A549 (cell line): ENCODE measurements at regions not wholly inside any gene's neighbourhood (a gene's known extent, or its start where the extent isn't known, plus 50 kb on each side); places are given as distances from the start of the nearest gene placed in this dataset.
A peak's percentile ranks its signal among the peaks of the same experiment; 100 is the strongest.

ENCODE experiments used
- ATAC-seq, 2 experiments: fragments of 200-7000 bp in 1 of 2; fragments of >200 bp in 1 of 2; cut with Nextera tagmentation in 1 of 2; cut with Tn5 transposase in 1 of 2; 3 replicates each; pipeline versions ENCODE4 v1.8.0 to v1.9.1; 2018 to 2020; ENCODE audit warnings: mild to moderate bottlenecking in 1 of 2, moderate library complexity in 1 of 2
- CTCF ChIA-PET: fragments of 300-600 bp; sonication (Branson Sonifier 250); formaldehyde crosslinking; extraction: SDS; loops from one replicate; lab custom pipeline; 2021; ENCODE audit warnings: antibody characterized with exemption, inconsistent platforms; lab: Yijun Ruan, JAX
- POLR2A ChIA-PET: fragments of 350-600 bp; formaldehyde crosslinking; extraction: SDS; loops from one replicate; lab custom pipeline; 2021; ENCODE audit warnings: antibody characterized with exemption, inconsistent platforms; lab: Yijun Ruan, JAX
- DNase-seq, 2 experiments: peaks; one replicate each; pipeline versions ENCODE4 v3.0.0 to v3.0.0-alpha.2; 2011 to 2016; ENCODE audit warnings: low read depth in 1 of 2, low spot score in 1 of 2
- FAIRE-seq: peaks from 2 replicates; lab custom pipeline; 2011; peaks lifted over from hg19 to GRCh38; lab: Jason Lieb, UNC
- H3K27ac ChIP-seq, 2 experiments: fragments of >200 bp; sonication (Bioruptor Twin); formaldehyde crosslinking; 3 replicates each; pipeline ENCODE4 v1.5.1; 2016 to 2017
- H3K4me1 ChIP-seq: fragments of >200 bp; sonication (Bioruptor Twin); formaldehyde crosslinking; 3 replicates; pipeline ENCODE4 v1.6.1; 2016
- H3K4me2 ChIP-seq: fragments of >200 bp; sonication (Bioruptor Twin); formaldehyde crosslinking; 3 replicates; pipeline ENCODE4 v1.6.1; 2016
- H3K4me3 ChIP-seq: fragments of >200 bp; sonication (Bioruptor Twin); formaldehyde crosslinking; 3 replicates; pipeline ENCODE4 v1.5.1; 2016
- H3K9me3 ChIP-seq: fragments of >200 bp; sonication (Bioruptor Twin); formaldehyde crosslinking; 3 replicates; pipeline ENCODE4 v1.6.1; 2016
- BCL3 ChIP-seq: fragments of >200 bp; sonication (Bioruptor Twin); formaldehyde crosslinking; IDR thresholded peaks from 3 replicates; pipeline ENCODE4 v1.6.1; 2016
- CBX2 ChIP-seq: fragments of 200-600 bp; sonication (generic); IDR thresholded peaks from 2 replicates; pipeline ENCODE4 v1.6.1; 2016; ENCODE audit warnings: low read depth, mild to moderate bottlenecking, borderline replicate concordance
- CBX8 ChIP-seq: fragments of 200-600 bp; sonication (generic); IDR thresholded peaks from 2 replicates; pipeline ENCODE4 v1.6.1; 2016
- E2F6 ChIP-seq: IDR thresholded peaks from 2 replicates; pipeline ENCODE4 v1.6.1; 2012; ENCODE audit warnings: low read depth, borderline replicate concordance
- EHF ChIP-seq: fragments of 250-450 bp; sonication (Bioruptor Pico); IDR thresholded peaks from 2 replicates; pipeline ENCODE4 v1.5.0; 2020; ENCODE audit warnings: mild to moderate bottlenecking
- EHMT2 ChIP-seq: fragments of 200-600 bp; sonication (generic); IDR thresholded peaks from 2 replicates; pipeline ENCODE4 v1.6.1; 2016; ENCODE audit warnings: antibody characterized with exemption, low read depth, mild to moderate bottlenecking, moderate library complexity
- EP300 ChIP-seq, 2 experiments: fragments of >200 bp; sonication (Bioruptor Twin); formaldehyde crosslinking; IDR thresholded peaks; 2 replicates in 1 of 2; 3 replicates in 1 of 2; pipeline ENCODE4 v1.6.1; 2016 to 2017
- ESRRA ChIP-seq: fragments of 150-350 bp; IDR thresholded peaks from 2 replicates; pipeline ENCODE4 v1.6.1; 2014; ENCODE audit warnings: mild to moderate bottlenecking, low read length, borderline replicate concordance
- FOSB ChIP-seq: fragments of 250-450 bp; sonication (Bioruptor Pico); IDR thresholded peaks from 2 replicates; pipeline ENCODE4 v1.5.0; 2020; ENCODE audit warnings: mild to moderate bottlenecking, moderate library complexity
- FOXS1 ChIP-seq: fragments of 250-450 bp; sonication (Bioruptor Pico); IDR thresholded peaks from 2 replicates; pipeline ENCODE4 v1.5.0; 2020; ENCODE audit warnings: mild to moderate bottlenecking, moderate library complexity
- HEYL ChIP-seq: fragments of 250-450 bp; sonication (Bioruptor Pico); IDR thresholded peaks from 2 replicates; pipeline ENCODE4 v1.8.0; 2021; ENCODE audit warnings: mild to moderate bottlenecking, moderate library complexity
- HOXA7 ChIP-seq: fragments of 250-450 bp; sonication (Bioruptor Pico); IDR thresholded peaks from 2 replicates; pipeline ENCODE4 v1.5.0; 2020; ENCODE audit warnings: mild to moderate bottlenecking, moderate library complexity
- HOXB5 ChIP-seq: fragments of 250-450 bp; sonication (Bioruptor Pico); IDR thresholded peaks from 2 replicates; pipeline ENCODE4 v1.5.0; 2020; ENCODE audit warnings: mild to moderate bottlenecking, moderate library complexity
- JUNB ChIP-seq: fragments of >200 bp; sonication (Bioruptor Twin); formaldehyde crosslinking; IDR thresholded peaks from 2 replicates; pipeline ENCODE4 v1.6.1; 2016
- KDM1A ChIP-seq: fragments of 200-600 bp; sonication (generic); IDR thresholded peaks from 2 replicates; pipeline ENCODE4 v1.6.1; 2016; ENCODE audit warnings: low read depth, mild to moderate bottlenecking
- MYC ChIP-seq: IDR thresholded peaks from 2 replicates; pipeline ENCODE4 v1.6.1; 2012; ENCODE audit warnings: mild to moderate bottlenecking, inconsistent platforms, low read length, improper control_type of control experiment, borderline replicate concordance
- NFE2L2 ChIP-seq: fragments of 150-350 bp; conservative IDR thresholded peaks from 2 replicates; pipeline ENCODE4 v1.6.1; 2014; ENCODE audit warnings: low read length
- NPAS2 ChIP-seq: fragments of 250-450 bp; sonication (Bioruptor Pico); IDR thresholded peaks from 2 replicates; pipeline ENCODE4 v1.8.0; 2022; ENCODE audit warnings: mild to moderate bottlenecking, moderate library complexity, borderline replicate concordance
- NR3C1 ChIP-seq: fragments of >200 bp; sonication (Bioruptor Twin); formaldehyde crosslinking; IDR thresholded peaks from 3 replicates; pipeline ENCODE4 v1.6.1; 2017
- PBX3 ChIP-seq: IDR thresholded peaks from 2 replicates; pipeline ENCODE4 v1.6.1; 2012
- POLR2A ChIP-seq: IDR thresholded peaks from 2 replicates; pipeline ENCODE4 v1.6.1; 2012; ENCODE audit warnings: mild to moderate bottlenecking, low read length
- RARB ChIP-seq: fragments of 250-450 bp; sonication (Bioruptor Pico); IDR thresholded peaks from 2 replicates; pipeline ENCODE4 v1.8.0; 2021; ENCODE audit warnings: mild to moderate bottlenecking, moderate library complexity
- RFX5 ChIP-seq: fragments of 450-650 bp; IDR thresholded peaks from 2 replicates; pipeline ENCODE4 v1.7.1; 2014; ENCODE audit warnings: antibody characterized with exemption, mild to moderate bottlenecking, moderate library complexity
- SMC3 ChIP-seq: fragments of >200 bp; sonication (Bioruptor Twin); formaldehyde crosslinking; IDR thresholded peaks from 3 replicates; pipeline ENCODE4 v1.6.1; 2018; ENCODE audit warnings: inconsistent platforms
- SREBF2 ChIP-seq: fragments of 450-650 bp; IDR thresholded peaks from 2 replicates; pipeline ENCODE4 v1.6.1; 2014; ENCODE audit warnings: mild to moderate bottlenecking, moderate library complexity
- TFCP2L1 ChIP-seq: fragments of 250-450 bp; sonication (Bioruptor Pico); IDR thresholded peaks from 2 replicates; pipeline ENCODE4 v1.5.0; 2021; ENCODE audit warnings: mild to moderate bottlenecking
- WGBS: methylation state at CpG from one replicate; pipeline ENCODE4 v1.1.6; 2017; ENCODE audit errors: missing lambda C conversion rate; 5-methylcytosine and 5-hydroxymethylcytosine counted together
- TF ChIP-seq, protein P1 (sequence below): fragments of >200 bp; sonication (Bioruptor Twin); formaldehyde crosslinking; IDR thresholded peaks from 2 replicates; pipeline ENCODE4 v1.6.1; 2016
- TF ChIP-seq, protein P2 (sequence below): IDR thresholded peaks from 2 replicates; pipeline ENCODE4 v1.6.1; 2012
- TF ChIP-seq, protein P3 (sequence below): fragments of 250-450 bp; sonication (Bioruptor Pico); IDR thresholded peaks from 2 replicates; pipeline ENCODE4 v1.5.0; 2021; ENCODE audit warnings: mild to moderate bottlenecking, moderate library complexity, borderline replicate concordance

DNA sequence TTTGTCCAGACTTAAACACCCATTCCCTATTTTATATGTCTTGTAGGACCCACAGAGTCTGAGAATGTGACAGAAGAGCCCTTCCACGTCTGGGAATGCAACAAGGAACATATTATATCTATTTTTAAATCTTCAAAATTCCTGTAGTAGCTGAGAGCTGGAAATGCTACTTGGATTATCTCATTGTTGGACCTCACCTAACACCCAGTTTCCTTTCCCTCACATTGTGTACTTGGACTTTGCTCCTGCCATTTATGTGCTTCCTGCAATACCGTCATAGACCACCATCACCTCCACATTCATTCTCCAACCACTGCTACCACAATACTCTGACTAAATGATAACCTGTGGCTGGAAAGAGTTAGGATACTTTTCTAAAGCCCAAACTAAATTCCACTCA is 335.4 kb downstream of the COL12A1 start:
- H3K4me2 ChIP-seq: no peak overlapping the region
- 14% methylated on average over 2 of the region's 2 CpGs for WGBS
- ChIA-PET CTCF (no interaction called here), POLR2A (interaction anchor here (0.6 kb wide), 1 partner anchor 109 kb away, joined by 3 read pairs; no protein-coding TSS in a partner anchor)
- peaks cover 4% of the 10 kb centered on the region; the same call in 1 of the 3 replicates for H3K4me1 ChIP-seq
- peak in 1 of 2 experiments; percentile 26 for DNase-seq
- no peaks in the 10 kb centered on the region for H3K9me3 ChIP-seq
- no peak overlapping the region for H3K27ac ChIP-seq
- no peak for TF ChIP-seq HOXA7 (CRISPR knock-in tag)
- TF ChIP-seq HEYL: no peak
- TF ChIP-seq, all 56 proteins: peak for 0
- no peak overlapping the region for H3K4me3 ChIP-seq
- ATAC-seq: peak; percentile 66; a peak in 4 of 6 replicates
- no peak for FAIRE-seq

- FAIRE-seq (no peak), DNase-seq (no peak), ATAC-seq (no peak)
- TF ChIP-seq E2F6: no peak
- no peak for TF ChIP-seq JUNB
- no peak for TF ChIP-seq EHMT2
- no peak for TF ChIP-seq EP300 (IDR thresholded peaks at IDR 0.05)
- TF ChIP-seq KDM1A: no peak
- TF ChIP-seq NPAS2 (CRISPR knock-in tag): no peak
- no peak for TF ChIP-seq CBX8
- TF ChIP-seq, protein P1, sequence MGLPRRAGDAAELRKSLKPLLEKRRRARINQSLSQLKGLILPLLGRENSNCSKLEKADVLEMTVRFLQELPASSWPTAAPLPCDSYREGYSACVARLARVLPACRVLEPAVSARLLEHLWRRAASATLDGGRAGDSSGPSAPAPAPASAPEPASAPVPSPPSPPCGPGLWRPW: no peak
- Histone ChIP-seq H3K27ac (no peak overlapping the region), H3K4me2 (no peak overlapping the region), H3K4me1 (no peaks in the 10 kb centered on the region), H3K4me3 (no peak overlapping the region), H3K9me3 (no peaks in the 10 kb centered on the region)
- POLR2A ChIA-PET: no interaction called here
- WGBS: 24% methylated on average over 2 of the region's 2 CpGs
- CTCF ChIA-PET: no interaction called here
These were observed 338.6 kb downstream of the COL12A1 start for GRCh38 chr6:74867291-74867690.

DNA sequence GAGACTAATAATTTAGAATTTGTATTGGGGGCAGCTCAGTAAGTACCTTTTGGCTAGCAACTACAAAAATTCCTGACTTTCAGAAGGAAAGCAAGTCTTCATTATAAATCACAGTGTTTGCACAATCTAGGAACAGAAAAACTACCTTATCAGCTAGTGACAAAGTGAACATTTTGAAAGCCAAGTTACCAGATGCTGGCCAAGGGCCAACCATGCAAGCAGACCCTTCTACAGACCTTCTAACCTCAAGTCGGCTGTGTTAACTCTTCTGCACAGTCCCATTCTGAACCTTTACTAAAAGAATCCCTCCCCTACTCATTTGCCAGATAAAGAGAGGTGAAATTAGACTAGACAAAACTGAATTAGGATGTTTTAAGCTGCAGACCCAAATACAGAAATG is 341.9 kb downstream of the COL12A1 start:
- TF ChIP-seq CBX2 (no peak), FOSB (no peak), EHMT2 (no peak), NR3C1 (no peak), HOXB5 (no peak)
- Histone ChIP-seq H3K4me3 (no peak overlapping the region), H3K9me3 (no peaks in the 10 kb centered on the region), H3K27ac (no peak overlapping the region), H3K4me2 (no peak overlapping the region), H3K4me1 (no peaks in the 10 kb centered on the region)
- ChIA-PET CTCF (no interaction called here), POLR2A (no interaction called here)
- 10% methylated on average over 1 of the region's 1 CpG for WGBS
- DNase-seq (no peak), ATAC-seq (no peak), FAIRE-seq (no peak)

DNA sequence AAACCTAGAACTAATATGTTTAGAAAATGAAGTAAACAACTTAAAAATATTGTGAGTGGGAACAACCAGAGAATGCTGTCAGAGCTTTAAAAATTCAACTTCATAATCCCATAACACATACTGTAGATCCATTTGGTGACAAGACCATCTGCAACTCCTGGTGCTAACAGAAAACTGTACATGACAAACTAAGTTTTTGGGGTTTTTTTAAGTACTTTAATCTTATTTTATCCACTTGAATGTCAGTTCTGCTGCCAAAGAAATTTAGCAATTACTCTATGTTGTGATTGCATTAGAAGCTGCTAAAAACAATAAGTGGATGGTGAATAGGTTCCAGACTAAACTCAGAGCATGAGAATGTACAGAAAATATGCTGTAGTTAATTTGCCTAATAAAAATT is 345.4 kb downstream of the COL12A1 start:
- H3K4me2 ChIP-seq: no peak overlapping the region
- ATAC-seq (no peak), FAIRE-seq (no peak), DNase-seq (no peak)
- no peaks in the 10 kb centered on the region for H3K4me1 ChIP-seq
- H3K4me3 ChIP-seq: no peak overlapping the region
- H3K9me3 ChIP-seq: no peaks in the 10 kb centered on the region
- TF ChIP-seq SMC3 (no peak), JUNB (no peak), RFX5 (no peak), TFCP2L1 (CRISPR knock-in tag) (no peak), EHF (no peak), NFE2L2 (no peak), RARB (CRISPR knock-in tag) (no peak), SREBF2 (no peak), POLR2A (no peak), FOXS1 (CRISPR knock-in tag) (no peak), HOXA7 (CRISPR knock-in tag) (no peak), MYC (no peak), CBX8 (no peak), PBX3 (no peak), BCL3 (no peak), ESRRA (no peak)
- TF ChIP-seq, protein P2, sequence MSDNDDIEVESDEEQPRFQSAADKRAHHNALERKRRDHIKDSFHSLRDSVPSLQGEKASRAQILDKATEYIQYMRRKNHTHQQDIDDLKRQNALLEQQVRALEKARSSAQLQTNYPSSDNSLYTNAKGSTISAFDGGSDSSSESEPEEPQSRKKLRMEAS: no peak
- TF ChIP-seq, protein P3, sequence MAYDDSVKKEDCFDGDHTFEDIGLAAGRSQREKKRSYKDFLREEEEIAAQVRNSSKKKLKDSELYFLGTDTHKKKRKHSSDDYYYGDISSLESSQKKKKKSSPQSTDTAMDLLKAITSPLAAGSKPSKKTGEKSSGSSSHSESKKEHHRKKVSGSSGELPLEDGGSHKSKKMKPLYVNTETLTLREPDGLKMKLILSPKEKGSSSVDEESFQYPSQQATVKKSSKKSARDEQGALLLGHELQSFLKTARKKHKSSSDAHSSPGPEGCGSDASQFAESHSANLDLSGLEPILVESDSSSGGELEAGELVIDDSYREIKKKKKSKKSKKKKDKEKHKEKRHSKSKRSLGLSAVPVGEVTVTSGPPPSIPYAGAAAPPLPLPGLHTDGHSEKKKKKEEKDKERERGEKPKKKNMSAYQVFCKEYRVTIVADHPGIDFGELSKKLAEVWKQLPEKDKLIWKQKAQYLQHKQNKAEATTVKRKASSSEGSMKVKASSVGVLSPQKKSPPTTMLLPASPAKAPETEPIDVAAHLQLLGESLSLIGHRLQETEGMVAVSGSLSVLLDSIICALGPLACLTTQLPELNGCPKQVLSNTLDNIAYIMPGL (CRISPR knock-in tag): no peak
- POLR2A ChIA-PET: no interaction called here
- no peak overlapping the region for H3K27ac ChIP-seq
- CTCF ChIA-PET: no interaction called here
